Fibroblast of lung (primary cell): ENCODE measurements at regions not wholly inside any gene's neighbourhood (a gene's known extent, or its start where the extent isn't known, plus 50 kb on each side); places are given as distances from the start of the nearest gene placed in this dataset.

Experiments used
- EZH2 ChIP-seq: IDR thresholded peaks from 2 replicates; pipeline ENCODE4 v1.5.1; 2012; ENCODE audit warnings: low read length, control low read depth, mild to moderate bottlenecking; ENCODE audit errors: missing control alignments
- TF ChIP-seq, protein P1 (sequence below), 2 donors: IDR thresholded peaks in 1 of 2; conservative IDR thresholded peaks in 1 of 2; 1 replicate in 1 of 2; 2 replicates in 1 of 2; pipeline ENCODE4 v1.5.1; 2011 to 2012; ENCODE audit warnings: low read length in 2 of 2, control low read depth in 1 of 2, inconsistent platforms in 1 of 2, low read depth in 1 of 2, mild to moderate bottlenecking in 1 of 2

DNA sequence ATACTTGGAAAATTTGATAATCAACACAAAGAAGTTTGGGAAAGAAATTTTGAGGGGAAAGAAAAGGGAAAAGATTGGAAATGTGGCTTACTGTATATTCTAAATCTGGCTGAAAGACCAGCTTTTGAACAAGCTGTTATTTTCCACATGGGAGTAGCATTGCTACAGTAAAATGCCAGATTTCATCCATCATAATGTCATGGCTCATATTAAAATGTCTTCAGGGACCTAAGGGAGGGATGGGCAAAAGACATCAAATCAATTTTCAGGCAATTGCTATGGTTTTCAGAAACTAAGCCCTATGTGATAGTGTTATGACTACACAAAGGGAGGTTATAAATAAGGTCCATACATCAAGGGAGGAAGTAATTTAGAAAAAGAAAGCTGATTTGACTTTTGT lies 1116.9 kb upstream of the CELF2 start:
- TF ChIP-seq, protein P1, sequence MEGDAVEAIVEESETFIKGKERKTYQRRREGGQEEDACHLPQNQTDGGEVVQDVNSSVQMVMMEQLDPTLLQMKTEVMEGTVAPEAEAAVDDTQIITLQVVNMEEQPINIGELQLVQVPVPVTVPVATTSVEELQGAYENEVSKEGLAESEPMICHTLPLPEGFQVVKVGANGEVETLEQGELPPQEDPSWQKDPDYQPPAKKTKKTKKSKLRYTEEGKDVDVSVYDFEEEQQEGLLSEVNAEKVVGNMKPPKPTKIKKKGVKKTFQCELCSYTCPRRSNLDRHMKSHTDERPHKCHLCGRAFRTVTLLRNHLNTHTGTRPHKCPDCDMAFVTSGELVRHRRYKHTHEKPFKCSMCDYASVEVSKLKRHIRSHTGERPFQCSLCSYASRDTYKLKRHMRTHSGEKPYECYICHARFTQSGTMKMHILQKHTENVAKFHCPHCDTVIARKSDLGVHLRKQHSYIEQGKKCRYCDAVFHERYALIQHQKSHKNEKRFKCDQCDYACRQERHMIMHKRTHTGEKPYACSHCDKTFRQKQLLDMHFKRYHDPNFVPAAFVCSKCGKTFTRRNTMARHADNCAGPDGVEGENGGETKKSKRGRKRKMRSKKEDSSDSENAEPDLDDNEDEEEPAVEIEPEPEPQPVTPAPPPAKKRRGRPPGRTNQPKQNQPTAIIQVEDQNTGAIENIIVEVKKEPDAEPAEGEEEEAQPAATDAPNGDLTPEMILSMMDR (conservative IDR thresholded peaks at IDR 0.05 in 1 of 2, IDR thresholded peaks at IDR 0.05 in 1 of 2; ENCODE audit: low read depth in 1 of 2, low read length in 2 of 2): no peak
- no peak for TF ChIP-seq EZH2
